Activated T-helper 2 cell treated with anti-CD3 and anti-CD28 coated beads, Interferon-gamma antibody, Interleukin-2, Interleukin-4, amounts not matched to agents 10 μg/mL and 5 μg/mL and 100 μg/mL, durations not matched to agents 14 hours and 24 hours and 36 hours (primary cell): ENCODE measurements at regions not wholly inside any gene's neighbourhood (a gene's known extent, or its start where the extent isn't known, plus 50 kb on each side); places are given as distances from the start of the nearest gene placed in this dataset.

ENCODE experiments used
- DNase-seq: peaks from one replicate; pipeline ENCODE4 v3.0.0; 2021; ENCODE audit warnings: low spot score
- H3K27ac Mint-ChIP-seq: one replicate; pipeline ENCODE4 v1.8.0; 2021; ENCODE audit warnings: mixed read lengths
- H3K27me3 Mint-ChIP-seq: one replicate; pipeline ENCODE4 v1.8.0; 2021; ENCODE audit warnings: low read depth, mixed read lengths
- H3K36me3 Mint-ChIP-seq: one replicate; pipeline ENCODE4 v1.8.0; 2021; ENCODE audit warnings: low read depth, mixed read lengths
- H3K4me1 Mint-ChIP-seq: one replicate; pipeline ENCODE4 v1.8.0; 2021; ENCODE audit warnings: low read depth, mixed read lengths
- H3K4me3 Mint-ChIP-seq: one replicate; pipeline ENCODE4 v1.8.0; 2021; ENCODE audit warnings: low read depth, mild to moderate bottlenecking, moderate library complexity, mixed read lengths
- H3K9me3 Mint-ChIP-seq: one replicate; pipeline ENCODE4 v1.8.0; 2021; ENCODE audit warnings: mixed read lengths
- intact Hi-C: fragments of 100-400 bp; cut with micrococcal nuclease; formaldehyde crosslinking; loops from one replicate; pipeline ENCODE4 v1.15.1; 2023

GRCh38 chr3:166340604-166341266, 503.5 kb upstream of the BCHE start:
- DNase-seq, result no peak
- no peaks in the 10 kb centered on the region for H3K36me3 Mint-ChIP-seq

GRCh38 chr3:166324401-166324800, 487.2 kb upstream of the BCHE start:
- Mint-ChIP-seq H3K27me3 (no peaks in the 10 kb centered on the region), H3K9me3 (no peaks in the 10 kb centered on the region), H3K36me3 (no peaks in the 10 kb centered on the region), H3K4me3 (no peak overlapping the region), H3K27ac (no peak overlapping the region), H3K4me1 (no peaks in the 10 kb centered on the region)
- intact Hi-C loops, result no loop called here
- DNase-seq, result no peak

More at GRCh38 chr3:166340604-166341266, 503.5 kb upstream of the BCHE start:
- H3K27ac Mint-ChIP-seq, result no peak overlapping the region
- intact Hi-C loops, result no loop called here
- H3K27me3 Mint-ChIP-seq, result no peaks in the 10 kb centered on the region
- no peak overlapping the region for H3K4me3 Mint-ChIP-seq
- H3K4me1 Mint-ChIP-seq, result no peaks in the 10 kb centered on the region
- peaks cover 20% of the 10 kb centered on the region for H3K9me3 Mint-ChIP-seq

GRCh38 chr3:166322391-166322790, 485.2 kb upstream of the BCHE start:
- Mint-ChIP-seq H3K4me3 (no peak overlapping the region), H3K9me3 (peaks cover 12% of the 10 kb centered on the region), H3K27me3 (no peaks in the 10 kb centered on the region), H3K27ac (no peak overlapping the region), H3K36me3 (no peaks in the 10 kb centered on the region), H3K4me1 (no peaks in the 10 kb centered on the region)
- intact Hi-C loops, result no loop called here
- no peak for DNase-seq

GRCh38 chr3:166307756-166308350, 470.6 kb upstream of the BCHE start:
- H3K9me3 Mint-ChIP-seq, result peaks cover 3% of the 10 kb centered on the region
- DNase-seq, result no peak
- no peak overlapping the region for H3K27ac Mint-ChIP-seq
- no peaks in the 10 kb centered on the region for H3K36me3 Mint-ChIP-seq
- no peak overlapping the region for H3K4me3 Mint-ChIP-seq
- no peaks in the 10 kb centered on the region for H3K27me3 Mint-ChIP-seq
- intact Hi-C loops, result no loop called here
- no peaks in the 10 kb centered on the region for H3K4me1 Mint-ChIP-seq

- DNase-seq, result no peak
- H3K4me3 Mint-ChIP-seq, result no peak overlapping the region
- no peaks in the 10 kb centered on the region for H3K4me1 Mint-ChIP-seq
- no peak overlapping the region for H3K27ac Mint-ChIP-seq
- no peaks in the 10 kb centered on the region for H3K27me3 Mint-ChIP-seq
- peaks cover 3% of the 10 kb centered on the region for H3K9me3 Mint-ChIP-seq
- intact Hi-C loops, result no loop called here
- H3K36me3 Mint-ChIP-seq, result no peaks in the 10 kb centered on the region
Measured at GRCh38 chr3:166304584-166304983, 467.4 kb upstream of the BCHE start.

GRCh38 chr3:166303681-166304080, 466.5 kb upstream of the BCHE start:
- peaks cover 7% of the 10 kb centered on the region for H3K9me3 Mint-ChIP-seq
- intact Hi-C loops, result no loop called here
- no peak overlapping the region for H3K27ac Mint-ChIP-seq

GRCh38 chr3:166302331-166302730, 465.1 kb upstream of the BCHE start:
- DNase-seq, result no peak
- H3K9me3 Mint-ChIP-seq, result peaks cover 12% of the 10 kb centered on the region
- H3K36me3 Mint-ChIP-seq, result no peaks in the 10 kb centered on the region
- no peak overlapping the region for H3K27ac Mint-ChIP-seq
- no peak overlapping the region for H3K4me3 Mint-ChIP-seq
- no peaks in the 10 kb centered on the region for H3K4me1 Mint-ChIP-seq
- intact Hi-C loops, result no loop called here
- H3K27me3 Mint-ChIP-seq, result no peaks in the 10 kb centered on the region

More at GRCh38 chr3:166303681-166304080, 466.5 kb upstream of the BCHE start:
- Mint-ChIP-seq H3K27me3 (no peaks in the 10 kb centered on the region), H3K4me1 (no peaks in the 10 kb centered on the region), H3K4me3 (no peak overlapping the region), H3K36me3 (no peaks in the 10 kb centered on the region)
- no peak for DNase-seq

- Mint-ChIP-seq H3K9me3 (peaks cover 17% of the 10 kb centered on the region), H3K27ac (no peak overlapping the region), H3K36me3 (no peaks in the 10 kb centered on the region), H3K4me1 (no peaks in the 10 kb centered on the region), H3K27me3 (no peaks in the 10 kb centered on the region), H3K4me3 (no peak overlapping the region)
- DNase-seq, result no peak
- intact Hi-C loops, result no loop called here
Measured at GRCh38 chr3:166296179-166296783, 459.1 kb upstream of the BCHE start.

GRCh38 chr3:166291186-166291955, 454.1 kb upstream of the BCHE start:
- no peaks in the 10 kb centered on the region for H3K27me3 Mint-ChIP-seq
- DNase-seq, result no peak
- intact Hi-C loops, result no loop called here
- H3K27ac Mint-ChIP-seq, result no peak overlapping the region
- no peak overlapping the region for H3K4me3 Mint-ChIP-seq
- peaks cover 12% of the 10 kb centered on the region for H3K9me3 Mint-ChIP-seq
- no peaks in the 10 kb centered on the region for H3K4me1 Mint-ChIP-seq
- H3K36me3 Mint-ChIP-seq, result no peaks in the 10 kb centered on the region

GRCh38 chr3:166285001-166285400, 447.8 kb upstream of the BCHE start:
- no peak for DNase-seq
- no peak overlapping the region for H3K4me3 Mint-ChIP-seq
- H3K36me3 Mint-ChIP-seq, result no peaks in the 10 kb centered on the region
- intact Hi-C loops, result no loop called here
- peaks cover 4% of the 10 kb centered on the region for H3K9me3 Mint-ChIP-seq
- no peaks in the 10 kb centered on the region for H3K4me1 Mint-ChIP-seq
- H3K27ac Mint-ChIP-seq, result no peak overlapping the region
- no peaks in the 10 kb centered on the region for H3K27me3 Mint-ChIP-seq

GRCh38 chr3:166283840-166284239, 446.6 kb upstream of the BCHE start:
- Mint-ChIP-seq H3K27me3 (no peaks in the 10 kb centered on the region), H3K36me3 (no peaks in the 10 kb centered on the region), H3K4me3 (no peak overlapping the region), H3K9me3 (peaks cover 3% of the 10 kb centered on the region), H3K4me1 (no peaks in the 10 kb centered on the region), H3K27ac (no peak overlapping the region)
- intact Hi-C loops, result no loop called here
- no peak for DNase-seq

- H3K36me3 Mint-ChIP-seq, result no peaks in the 10 kb centered on the region
- no peak overlapping the region for H3K27ac Mint-ChIP-seq
- no peaks in the 10 kb centered on the region for H3K27me3 Mint-ChIP-seq
- no peaks in the 10 kb centered on the region for H3K4me1 Mint-ChIP-seq
- H3K9me3 Mint-ChIP-seq, result peaks cover 3% of the 10 kb centered on the region
- no peak for DNase-seq
- intact Hi-C loops, result no loop called here
- H3K4me3 Mint-ChIP-seq, result no peak overlapping the region
Measured at GRCh38 chr3:166282931-166283330, 445.7 kb upstream of the BCHE start.

- H3K36me3 Mint-ChIP-seq, result no peaks in the 10 kb centered on the region
- H3K27ac Mint-ChIP-seq, result no peak overlapping the region
- no peak overlapping the region for H3K4me3 Mint-ChIP-seq
- intact Hi-C loops, result no loop called here
- H3K9me3 Mint-ChIP-seq, result peaks cover 3% of the 10 kb centered on the region
- H3K27me3 Mint-ChIP-seq, result no peaks in the 10 kb centered on the region
- no peak for DNase-seq
- no peaks in the 10 kb centered on the region for H3K4me1 Mint-ChIP-seq
Measured at GRCh38 chr3:166279636-166280035, 442.4 kb upstream of the BCHE start.
